Panc1 (cell line): ENCODE measurements at regions not wholly inside any gene's neighbourhood (a gene's known extent, or its start where the extent isn't known, plus 50 kb on each side); places are given as distances from the start of the nearest gene placed in this dataset.

Experiments
- ATAC-seq: fragments of 200-7000 bp; cut with Tn5 transposase; 2 replicates; pipeline ENCODE4 v1.9.1; 2020; ENCODE audit warnings: mild to moderate bottlenecking, moderate library complexity
- BruUV-seq: library from RNA; stranded (reverse); fragments of 400-500 nt; replicated peaks from 2 replicates; lab custom pipeline; 2021; lab: Mats Ljungman, UMichigan
- CTCF ChIA-PET: fragments of 300-600 bp; sonication (Branson Sonifier 250); formaldehyde crosslinking; loops from one replicate; lab custom pipeline; 2022; ENCODE audit warnings: antibody characterized with exemption; lab: Charles Lee
- POLR2A ChIA-PET: fragments of 300-600 bp; sonication (Branson Sonifier 250); formaldehyde crosslinking; loops from one replicate; lab custom pipeline; 2022; ENCODE audit warnings: antibody characterized with exemption; lab: Charles Lee
- DNase-seq: peaks from one replicate; pipeline ENCODE4 v3.0.0-alpha.2; 2010; ENCODE audit warnings: low read depth, low spot score
- H3K27ac ChIP-seq: 2 replicates; pipeline ENCODE4 v1.5.1; 2011; ENCODE audit warnings: mild to moderate bottlenecking, low read length, inconsistent platforms
- H3K27me3 ChIP-seq: fragments of 200-500 bp; sonication (Bioruptor generic); 2 replicates; pipeline ENCODE4 v1.6.0; 2014; ENCODE audit warnings: low read length, inconsistent platforms; ENCODE audit not compliant: control insufficient read depth, insufficient read depth
- H3K36me3 ChIP-seq: fragments of 200-500 bp; sonication (Bioruptor generic); 2 replicates; pipeline ENCODE4 v1.5.1; 2014; ENCODE audit warnings: inconsistent platforms, mild to moderate bottlenecking, low read length, moderate library complexity; ENCODE audit not compliant: control insufficient read depth, insufficient read depth
- H3K4me1 ChIP-seq: 2 replicates; pipeline ENCODE4 v1.5.1; 2011; ENCODE audit warnings: inconsistent platforms, mild to moderate bottlenecking, low read length, moderate library complexity; ENCODE audit not compliant: control insufficient read depth, insufficient read depth
- H3K4me3 ChIP-seq, 2 experiments: 2 replicates each; pipeline ENCODE4 v1.5.1; 2011 to 2012; ENCODE audit warnings: low read depth in 2 of 2, low read length in 2 of 2, mild to moderate bottlenecking in 2 of 2, inconsistent platforms in 1 of 2, moderate library complexity in 1 of 2
- H3K9me3 ChIP-seq: fragments of 200-500 bp; sonication (Bioruptor generic); 2 replicates; pipeline ENCODE4 v1.5.1; 2014; ENCODE audit warnings: low read depth, mild to moderate bottlenecking, inconsistent platforms, low read length, moderate library complexity; ENCODE audit not compliant: control insufficient read depth, insufficient read depth
- POLR2AphosphoS5 ChIP-seq: IDR thresholded peaks from 2 replicates; pipeline ENCODE4 v1.6.1; 2012; ENCODE audit warnings: mild to moderate bottlenecking, low read depth, low read length, moderate library complexity
- SIN3A ChIP-seq: IDR thresholded peaks from 2 replicates; pipeline ENCODE4 v1.6.1; 2012; ENCODE audit warnings: low read depth, mild to moderate bottlenecking, low read length, moderate library complexity, borderline replicate concordance; ENCODE audit not compliant: insufficient read depth
- TCF7L2 ChIP-seq: IDR thresholded peaks from 2 replicates; pipeline ENCODE4 v1.6.1; 2011; ENCODE audit warnings: mild to moderate bottlenecking, low read depth, low read length, inconsistent platforms
- in situ Hi-C: cut with HindIII; loops from 2 replicates; pipeline ENCODE4 v1.10.0; 2016; ENCODE audit warnings: low sequenced_read_pairs, low pct_unique_long_range_greater_than_20kb
- intact Hi-C: fragments of 100-400 bp; cut with micrococcal nuclease; formaldehyde crosslinking; loops from one replicate; pipeline ENCODE4 v1.10.0; 2022; ENCODE audit not compliant: unreplicated experiment
- TF ChIP-seq, protein P1 (sequence below), 2 experiments: IDR thresholded peaks; 2 replicates each; pipeline ENCODE4 v1.6.1; 2011 to 2012; ENCODE audit warnings: low read depth in 2 of 2, control low read depth in 1 of 2, low read length in 1 of 2, mild to moderate bottlenecking in 1 of 2, moderate library complexity in 1 of 2; ENCODE audit not compliant: insufficient read depth in 1 of 2
- TF ChIP-seq, protein P2 (sequence below): fragments of 450-650 bp; IDR thresholded peaks from 2 replicates; pipeline ENCODE4 v1.5.1; 2017; ENCODE audit warnings: mild to moderate bottlenecking

DNA sequence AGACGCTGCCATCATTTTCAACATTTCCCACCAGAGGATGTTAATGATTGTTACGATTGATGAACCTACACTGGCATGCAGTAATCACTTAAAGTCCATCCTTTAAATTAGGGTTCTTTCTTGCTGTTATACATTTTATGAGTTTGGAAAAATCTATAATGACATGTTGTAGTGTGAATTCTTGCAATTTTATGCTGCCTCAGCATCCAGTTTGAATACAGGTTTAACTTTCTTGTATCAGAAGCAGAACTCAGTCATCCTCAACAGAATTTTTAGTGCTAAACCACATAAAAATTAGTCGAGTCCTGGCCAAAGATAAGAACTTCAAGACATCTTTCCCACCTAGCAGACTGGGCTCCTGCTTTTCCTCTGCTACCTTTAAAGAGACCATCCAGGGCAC lies 303.3 kb downstream of the NUP35 start:
- Histone ChIP-seq H3K27ac (no peak overlapping the region), H3K4me1 (no peaks in the 10 kb centered on the region), H3K9me3 (no peaks in the 10 kb centered on the region), H3K4me3 (no peak overlapping the region), H3K36me3 (no peaks in the 10 kb centered on the region), H3K27me3 (no peaks in the 10 kb centered on the region)
- no peak for TF ChIP-seq TCF7L2
- TF ChIP-seq, protein P1, sequence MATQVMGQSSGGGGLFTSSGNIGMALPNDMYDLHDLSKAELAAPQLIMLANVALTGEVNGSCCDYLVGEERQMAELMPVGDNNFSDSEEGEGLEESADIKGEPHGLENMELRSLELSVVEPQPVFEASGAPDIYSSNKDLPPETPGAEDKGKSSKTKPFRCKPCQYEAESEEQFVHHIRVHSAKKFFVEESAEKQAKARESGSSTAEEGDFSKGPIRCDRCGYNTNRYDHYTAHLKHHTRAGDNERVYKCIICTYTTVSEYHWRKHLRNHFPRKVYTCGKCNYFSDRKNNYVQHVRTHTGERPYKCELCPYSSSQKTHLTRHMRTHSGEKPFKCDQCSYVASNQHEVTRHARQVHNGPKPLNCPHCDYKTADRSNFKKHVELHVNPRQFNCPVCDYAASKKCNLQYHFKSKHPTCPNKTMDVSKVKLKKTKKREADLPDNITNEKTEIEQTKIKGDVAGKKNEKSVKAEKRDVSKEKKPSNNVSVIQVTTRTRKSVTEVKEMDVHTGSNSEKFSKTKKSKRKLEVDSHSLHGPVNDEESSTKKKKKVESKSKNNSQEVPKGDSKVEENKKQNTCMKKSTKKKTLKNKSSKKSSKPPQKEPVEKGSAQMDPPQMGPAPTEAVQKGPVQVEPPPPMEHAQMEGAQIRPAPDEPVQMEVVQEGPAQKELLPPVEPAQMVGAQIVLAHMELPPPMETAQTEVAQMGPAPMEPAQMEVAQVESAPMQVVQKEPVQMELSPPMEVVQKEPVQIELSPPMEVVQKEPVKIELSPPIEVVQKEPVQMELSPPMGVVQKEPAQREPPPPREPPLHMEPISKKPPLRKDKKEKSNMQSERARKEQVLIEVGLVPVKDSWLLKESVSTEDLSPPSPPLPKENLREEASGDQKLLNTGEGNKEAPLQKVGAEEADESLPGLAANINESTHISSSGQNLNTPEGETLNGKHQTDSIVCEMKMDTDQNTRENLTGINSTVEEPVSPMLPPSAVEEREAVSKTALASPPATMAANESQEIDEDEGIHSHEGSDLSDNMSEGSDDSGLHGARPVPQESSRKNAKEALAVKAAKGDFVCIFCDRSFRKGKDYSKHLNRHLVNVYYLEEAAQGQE (IDR thresholded peaks at IDR 0.05; ENCODE audit: insufficient read depth in 1 of 2, low read depth in 2 of 2, low read length in 1 of 2): no peak
- no peak for TF ChIP-seq SIN3A
- TF ChIP-seq, protein P2, sequence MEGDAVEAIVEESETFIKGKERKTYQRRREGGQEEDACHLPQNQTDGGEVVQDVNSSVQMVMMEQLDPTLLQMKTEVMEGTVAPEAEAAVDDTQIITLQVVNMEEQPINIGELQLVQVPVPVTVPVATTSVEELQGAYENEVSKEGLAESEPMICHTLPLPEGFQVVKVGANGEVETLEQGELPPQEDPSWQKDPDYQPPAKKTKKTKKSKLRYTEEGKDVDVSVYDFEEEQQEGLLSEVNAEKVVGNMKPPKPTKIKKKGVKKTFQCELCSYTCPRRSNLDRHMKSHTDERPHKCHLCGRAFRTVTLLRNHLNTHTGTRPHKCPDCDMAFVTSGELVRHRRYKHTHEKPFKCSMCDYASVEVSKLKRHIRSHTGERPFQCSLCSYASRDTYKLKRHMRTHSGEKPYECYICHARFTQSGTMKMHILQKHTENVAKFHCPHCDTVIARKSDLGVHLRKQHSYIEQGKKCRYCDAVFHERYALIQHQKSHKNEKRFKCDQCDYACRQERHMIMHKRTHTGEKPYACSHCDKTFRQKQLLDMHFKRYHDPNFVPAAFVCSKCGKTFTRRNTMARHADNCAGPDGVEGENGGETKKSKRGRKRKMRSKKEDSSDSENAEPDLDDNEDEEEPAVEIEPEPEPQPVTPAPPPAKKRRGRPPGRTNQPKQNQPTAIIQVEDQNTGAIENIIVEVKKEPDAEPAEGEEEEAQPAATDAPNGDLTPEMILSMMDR: no peak
- TF ChIP-seq POLR2AphosphoS5: no peak
- DNase-seq: no peak
- in situ Hi-C loops: no loop called here
- BruUV-seq: no TSS peak
- ATAC-seq: no peak
- POLR2A ChIA-PET: no interaction called here
- CTCF ChIA-PET: no interaction called here
- intact Hi-C loops: no loop called here

DNA sequence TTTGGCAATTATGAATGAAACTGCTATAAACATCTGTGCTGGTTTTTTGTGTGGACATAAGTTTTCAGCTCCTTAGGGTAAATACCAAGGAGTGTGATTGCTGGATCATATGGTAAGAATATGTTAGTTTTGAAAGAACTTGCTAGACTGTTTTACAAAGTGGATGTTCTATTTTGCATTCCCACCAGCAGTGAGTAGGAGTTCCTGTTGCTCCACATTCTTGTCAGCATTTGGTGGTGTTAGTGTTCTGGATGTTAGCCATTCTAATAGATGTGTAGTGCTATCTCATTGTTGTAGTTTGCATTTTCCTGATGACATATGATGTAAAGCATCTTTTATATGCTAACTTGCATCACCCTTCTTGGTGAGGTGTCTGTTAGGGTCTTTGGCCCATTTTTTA lies 304.6 kb downstream of the NUP35 start:
- CTCF ChIA-PET: no interaction called here
- no TSS peak for BruUV-seq
- H3K36me3 ChIP-seq: no peaks in the 10 kb centered on the region

More for the DNA sequence above, 304.6 kb downstream of the NUP35 start:
- DNase-seq: no peak
- ATAC-seq: no peak
- Histone ChIP-seq H3K4me1 (no peaks in the 10 kb centered on the region), H3K27me3 (no peaks in the 10 kb centered on the region), H3K9me3 (no peaks in the 10 kb centered on the region), H3K27ac (no peak overlapping the region), H3K4me3 (no peak overlapping the region)
- in situ Hi-C loops: no loop called here
- intact Hi-C loops: no loop called here
- TF ChIP-seq, protein P2: no peak
- TF ChIP-seq POLR2AphosphoS5 (no peak), TCF7L2 (no peak), SIN3A (no peak)
- TF ChIP-seq, protein P1 (IDR thresholded peaks at IDR 0.05; ENCODE audit: insufficient read depth in 1 of 2, low read depth in 2 of 2, low read length in 1 of 2): no peak
- POLR2A ChIA-PET: no interaction called here
